Left forelimb (tissue), 1 donor: ENCODE measurements at regions not wholly inside any gene's neighbourhood (a gene's known extent, or its start where the extent isn't known, plus 50 kb on each side); places are given as distances from the start of the nearest gene placed in this dataset.
"Not testable (repeated sequence)": the region's sequence is repeated elsewhere in the genome, so short reads cannot be mapped to it uniquely, and the experiment has no call there.

Experiments used
- DNase-seq: peaks from one replicate; pipeline ENCODE4 v3.0.0-alpha.2; 2018; ENCODE audit warnings: low spot score

- DNase-seq: no peak
Measured at GRCh38 chr7:131961054-131961680, 404.7 kb upstream of the PODXL start.

DNA sequence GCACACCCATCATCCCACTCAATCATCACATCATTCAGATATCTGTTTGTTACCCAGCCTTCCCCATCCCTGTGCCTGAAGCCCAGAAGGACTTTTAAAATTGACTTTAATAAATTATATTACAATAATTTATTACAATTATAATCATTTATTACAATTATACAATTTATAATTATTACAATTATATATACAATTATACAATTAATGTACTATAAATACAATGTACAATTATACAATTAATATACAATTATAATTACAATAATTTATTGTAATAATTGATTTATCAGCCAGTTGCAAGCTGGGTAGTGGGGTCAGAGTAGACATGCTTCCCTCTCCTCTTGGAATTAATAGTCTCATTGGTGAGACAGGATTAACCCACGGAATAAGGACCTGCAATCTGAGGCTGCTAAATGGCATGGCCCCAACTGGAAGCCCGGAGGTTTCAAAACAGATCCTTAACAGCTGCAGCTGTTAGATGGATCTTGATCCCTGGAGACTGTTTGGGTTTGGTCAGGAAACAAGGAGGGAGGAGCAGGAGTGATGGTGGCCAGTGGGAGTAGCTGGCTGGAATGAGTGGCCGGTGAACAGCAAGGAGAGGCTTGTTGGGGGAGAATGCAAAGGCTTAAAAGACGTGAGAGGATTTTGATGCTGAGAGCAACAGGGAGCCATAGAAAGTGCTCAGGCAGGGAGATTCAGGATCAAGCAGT lies 402.8 kb upstream of the PODXL start:
- no peak for DNase-seq

DNA sequence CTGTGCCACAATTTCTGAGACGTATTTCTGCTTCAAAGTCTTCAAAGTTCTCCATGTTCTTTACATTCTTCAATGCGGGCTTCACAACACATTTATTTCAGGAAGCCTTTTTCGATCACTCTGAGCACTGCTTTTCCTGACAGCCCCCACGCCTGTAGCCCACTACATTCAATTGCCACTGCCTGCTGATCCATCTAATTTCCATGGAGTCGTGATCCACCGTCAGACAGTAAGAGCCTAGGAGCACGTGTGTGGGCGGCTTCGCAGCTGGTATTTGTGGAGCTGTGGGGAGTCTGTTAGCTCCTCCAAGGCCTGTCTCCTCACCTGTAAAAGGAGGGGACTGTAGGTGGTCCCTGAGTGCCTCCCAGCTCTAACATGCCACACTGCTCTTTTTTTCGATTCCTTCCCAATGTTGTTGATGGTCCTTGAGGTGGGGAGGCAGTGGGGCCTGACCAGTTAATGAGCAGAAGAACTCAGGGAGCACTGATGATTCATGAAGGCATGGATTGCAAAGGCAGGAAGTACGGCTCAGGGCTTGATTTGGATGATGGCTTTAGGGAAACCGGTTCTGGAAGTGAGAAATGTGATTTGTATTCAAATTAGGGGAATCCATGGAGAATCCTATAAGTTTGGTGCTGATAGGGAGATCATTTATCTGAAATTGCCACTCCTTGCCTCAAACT lies 401.1 kb upstream of the PODXL start:
- no peak for DNase-seq

DNA sequence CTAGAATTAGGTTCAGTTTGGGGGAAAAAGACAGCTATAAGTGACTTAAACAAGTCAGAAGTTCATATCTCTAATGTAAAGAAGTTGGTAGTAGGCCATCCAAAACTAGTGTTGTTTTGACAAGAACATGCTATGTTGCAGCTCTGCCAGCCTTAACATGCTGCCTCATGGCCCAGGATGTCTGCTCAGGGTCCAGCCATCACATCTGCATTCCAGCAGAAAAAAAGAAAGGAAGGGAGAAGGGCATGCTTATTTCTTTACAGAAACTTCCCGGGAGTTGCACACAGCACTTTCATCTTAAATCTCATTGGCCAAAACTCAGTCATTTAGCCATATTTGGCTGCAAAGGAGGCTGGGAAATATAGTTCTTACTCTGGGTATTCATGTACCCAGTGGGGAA lies 400.4 kb upstream of the PODXL start:
- no peak for DNase-seq

DNA sequence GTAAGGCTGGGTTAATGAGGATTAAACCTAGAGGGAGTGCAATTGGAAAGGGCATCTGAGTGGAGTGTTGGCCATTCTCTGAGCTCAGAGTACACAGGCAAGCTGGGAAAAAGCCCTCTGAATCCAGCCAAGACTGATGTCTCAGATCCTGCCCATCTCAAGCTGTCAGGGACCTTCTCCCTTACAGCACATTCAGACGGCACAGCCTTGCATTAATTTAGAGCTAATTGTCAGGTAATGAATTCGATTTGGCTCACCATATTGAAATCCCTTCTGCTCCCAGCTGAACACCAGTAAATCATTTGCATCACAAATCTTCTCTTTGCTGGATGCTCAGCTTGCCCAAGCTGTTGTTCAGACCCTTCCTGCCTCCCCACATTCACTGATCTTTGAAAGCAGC lies 399.3 kb upstream of the PODXL start:
- DNase-seq: no peak

DNA sequence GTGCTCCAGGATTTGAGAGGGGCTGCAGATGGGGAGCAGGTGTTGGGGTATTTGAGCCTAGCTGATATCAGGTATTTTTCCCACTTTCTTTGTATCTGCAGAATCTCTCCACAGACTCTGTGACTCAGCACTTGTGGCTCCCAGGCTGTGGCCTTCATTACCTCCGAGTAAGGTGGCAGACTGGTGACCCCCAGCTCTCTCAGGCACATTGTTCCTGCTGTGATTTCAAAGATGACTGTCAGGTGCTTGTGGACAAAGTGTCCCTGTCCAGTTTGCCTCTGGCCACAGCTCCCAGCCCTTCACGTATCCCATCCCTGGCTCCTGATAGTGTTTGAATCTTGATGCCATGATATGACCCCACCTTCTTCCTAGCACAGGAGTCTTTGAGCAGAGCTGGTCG lies 396.8 kb upstream of the PODXL start:
- DNase-seq: no peak

- DNase-seq: no peak
Measured at GRCh38 chr7:131952365-131952764, 395.9 kb upstream of the PODXL start.

DNA sequence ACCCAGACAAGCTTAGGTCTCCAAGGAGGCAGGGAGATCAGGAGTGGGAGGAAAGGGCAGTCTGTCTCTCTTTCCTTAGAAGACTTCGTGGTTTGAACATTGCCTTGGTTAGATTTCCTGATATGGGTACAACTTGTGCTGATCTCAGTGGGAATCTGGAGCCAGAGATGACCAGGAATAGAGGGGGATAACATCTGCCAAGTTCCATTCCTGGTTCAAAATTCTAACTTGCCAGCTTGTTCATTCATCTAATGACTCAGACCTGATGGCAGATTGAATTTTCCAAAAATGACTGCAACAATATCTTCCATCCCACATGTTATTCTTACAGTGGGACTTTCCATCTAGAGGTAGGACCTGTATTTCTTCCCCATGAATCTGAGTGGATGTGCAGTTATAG lies 394.3 kb upstream of the PODXL start:
- no peak for DNase-seq

- no peak for DNase-seq
Measured at GRCh38 chr7:131949659-131950058, 393.2 kb upstream of the PODXL start.

- DNase-seq: no peak
Measured at GRCh38 chr7:131948434-131949053, 392.1 kb upstream of the PODXL start.

DNA sequence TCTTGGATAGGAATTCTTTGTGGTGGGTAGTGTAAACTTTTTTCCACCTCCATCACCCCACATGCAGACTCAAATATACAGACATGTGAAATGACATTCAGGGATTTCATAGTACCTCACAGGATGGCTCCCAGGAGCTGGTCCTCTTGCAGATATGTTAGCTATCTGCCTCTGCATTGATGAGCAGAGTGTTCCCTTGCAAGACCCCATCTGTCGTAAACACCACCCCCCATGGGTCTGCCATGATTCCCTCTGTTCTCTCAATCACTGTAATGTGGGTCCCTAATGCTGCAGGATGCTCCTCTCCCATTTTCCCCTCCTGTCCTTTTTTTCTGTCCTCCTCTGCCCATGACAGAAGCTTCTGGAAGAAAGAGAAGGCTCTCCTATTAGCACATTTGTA lies 391.2 kb upstream of the PODXL start:
- no peak for DNase-seq

DNA sequence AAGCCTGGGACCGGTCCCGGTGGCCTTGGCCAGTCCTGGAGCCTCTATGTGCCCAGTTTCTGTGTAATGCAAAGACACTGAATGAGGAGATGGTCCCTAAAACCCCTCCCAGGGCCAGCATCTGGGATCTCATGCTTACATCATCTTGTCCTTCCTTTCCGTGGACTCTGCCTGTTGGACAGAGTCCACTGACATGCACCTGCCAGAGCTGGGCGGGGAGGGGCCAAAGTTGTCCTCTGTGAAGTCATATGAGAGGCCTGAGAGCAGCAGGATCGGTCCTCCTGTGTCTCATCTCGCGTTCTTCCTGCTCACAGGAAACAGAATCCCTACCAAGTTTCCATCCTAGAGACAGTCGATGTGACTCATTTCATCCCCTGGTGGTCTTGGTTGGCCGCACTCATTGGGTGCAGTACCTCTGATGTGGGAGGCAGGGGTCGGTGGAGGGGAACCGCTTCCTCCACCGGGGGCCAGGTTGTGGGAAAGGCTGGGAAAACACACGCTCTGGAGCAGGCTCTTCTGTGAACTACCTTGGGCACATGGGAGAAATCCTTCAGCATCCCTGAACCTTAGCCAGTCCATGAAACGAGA lies 389.6 kb upstream of the PODXL start:
- DNase-seq: no peak

GRCh38 chr7:131945313-131945911 lies 389.0 kb upstream of the PODXL start:
- peak; percentile 71 for DNase-seq

GRCh38 chr7:131944556-131945069 lies 388.2 kb upstream of the PODXL start:
- no peak for DNase-seq

GRCh38 chr7:131943646-131944045 lies 387.2 kb upstream of the PODXL start:
- no peak for DNase-seq

DNA sequence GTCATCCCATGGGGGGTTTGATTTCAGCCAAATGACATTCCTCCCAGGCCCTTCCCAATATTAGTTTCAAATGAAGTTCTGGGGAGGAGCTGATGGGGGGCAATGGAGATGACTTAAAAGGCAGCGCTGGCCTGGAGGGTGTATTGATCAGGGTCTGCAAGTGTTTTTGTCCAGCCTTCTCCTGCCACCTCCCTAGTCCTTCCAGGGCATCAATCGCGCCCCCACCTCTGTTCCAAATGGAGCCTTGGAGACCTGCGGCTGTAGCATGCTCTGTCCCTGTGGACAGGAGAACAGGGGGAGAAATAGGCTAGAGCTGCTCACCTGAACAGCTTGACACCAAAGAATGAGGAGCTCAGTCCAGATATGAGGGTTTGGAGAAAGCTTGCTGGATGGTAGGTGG lies 386.8 kb upstream of the PODXL start:
- DNase-seq: no peak

- no peak for DNase-seq
Measured at GRCh38 chr7:131942287-131943150, 386.1 kb upstream of the PODXL start.

DNA sequence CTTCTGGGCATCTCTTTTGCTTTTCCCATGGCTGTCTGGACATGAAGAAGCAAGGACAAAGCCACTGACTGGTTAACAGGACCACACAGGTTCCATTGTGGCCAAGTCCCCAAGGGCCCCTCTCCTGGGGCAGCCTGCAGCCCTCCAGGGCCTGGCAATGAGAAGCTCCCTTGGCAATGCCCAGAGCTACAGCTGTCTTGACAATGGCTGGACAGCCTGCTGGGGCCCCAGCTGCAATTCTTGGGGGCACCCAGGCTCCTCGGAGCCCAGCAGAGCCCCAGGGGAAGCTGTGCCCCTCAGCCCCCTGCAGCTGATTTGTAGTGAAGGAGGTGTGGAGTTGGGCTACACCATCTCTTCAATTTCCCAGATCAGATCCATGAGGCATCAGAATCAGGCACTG lies 384.9 kb upstream of the PODXL start:
- DNase-seq: no peak

DNA sequence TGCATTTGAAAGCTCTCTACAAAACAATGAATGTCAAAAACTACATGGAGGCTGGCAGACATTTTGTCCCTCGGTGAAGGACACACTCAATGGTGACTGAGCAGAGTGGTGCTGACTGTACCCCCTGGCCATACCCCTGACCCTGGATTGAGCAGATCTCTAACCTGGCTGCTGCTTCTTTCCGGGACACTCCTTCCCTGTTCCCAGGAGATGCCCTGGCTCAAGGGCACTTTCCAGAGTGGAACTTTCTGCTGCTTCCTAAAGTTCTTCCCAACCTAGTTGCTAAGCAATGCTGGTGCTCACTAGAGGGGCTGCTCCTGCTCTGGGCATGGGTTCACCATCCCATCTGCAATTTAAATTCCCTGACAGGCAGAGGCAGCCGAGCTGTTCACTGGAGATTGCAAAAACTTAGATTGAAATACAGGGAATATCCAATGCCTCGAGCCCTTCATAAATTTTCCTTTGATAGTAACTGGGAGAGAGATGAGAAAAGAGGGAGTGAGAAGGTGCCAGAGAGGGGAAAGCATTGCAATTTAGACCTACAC lies 384.3 kb upstream of the PODXL start:
- no peak for DNase-seq

DNA sequence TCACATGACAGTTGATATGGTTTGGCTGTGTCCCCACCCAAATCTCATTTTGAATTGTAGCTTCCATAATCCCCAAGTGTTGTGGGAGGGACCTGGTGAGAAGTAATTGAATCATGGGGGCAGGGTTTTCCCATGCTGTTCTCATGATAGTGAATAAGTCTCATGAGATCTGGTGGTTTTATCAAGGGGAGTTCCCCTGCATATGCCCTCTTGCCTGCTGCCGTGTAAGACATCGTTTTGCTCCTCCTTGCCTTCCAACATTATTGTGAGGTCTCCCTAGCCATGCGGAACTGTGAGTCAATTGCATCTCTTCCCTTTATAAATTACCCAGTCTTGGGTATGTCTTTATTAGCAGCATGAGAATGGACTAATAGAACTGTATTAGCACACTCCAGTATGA lies 382.4 kb upstream of the PODXL start:
- not testable (repeated sequence) for DNase-seq

- DNase-seq: no peak
Measured at GRCh38 chr7:131937868-131938267, 381.4 kb upstream of the PODXL start.
